HCT116 (cell line): ENCODE measurements at regions not wholly inside any gene's neighbourhood (a gene's known extent, or its start where the extent isn't known, plus 50 kb on each side); places are given as distances from the start of the nearest gene placed in this dataset.

Experiments used
- ATAC-seq: fragments of 200-7000 bp; cut with Tn5 transposase; 2 replicates; pipeline ENCODE4 v1.9.1; 2020; ENCODE audit warnings: mild to moderate bottlenecking, moderate library complexity
- BruUV-seq: library from RNA; stranded (reverse); fragments of 400-500 nt; replicated peaks from 2 replicates; lab custom pipeline; 2021; lab: Mats Ljungman, UMichigan
- CTCF ChIA-PET: fragments of 300-600 bp; sonication (Branson Sonifier 250); formaldehyde crosslinking; loops from one replicate; lab custom pipeline; 2021; ENCODE audit warnings: antibody characterized with exemption; lab: Charles Lee
- POLR2A ChIA-PET: fragments of 300-600, 350-600 bp; sonication (Branson Sonifier 250); formaldehyde crosslinking; loops from one replicate; lab custom pipeline; 2021; ENCODE audit warnings: antibody characterized with exemption; lab: Charles Lee
- RAD21 ChIA-PET, 2 experiments: fragments of 300-600 bp; sonication (Branson Sonifier 250); formaldehyde crosslinking; loops; one replicate each; lab custom pipeline; 2023; ENCODE audit warnings: low total read pairs in 2 of 2; ENCODE audit not compliant: uncharacterized antibody in 2 of 2, unreplicated experiment in 2 of 2, low non-redundant PET in 1 of 2; lab: Charles Lee
- DNase-seq: peaks from one replicate; pipeline ENCODE4 v3.0.0-alpha.2; 2010; ENCODE audit warnings: low read depth, low spot score
- H2AFZ ChIP-seq: fragments of 200-600 bp; shearing (Covaris generic), sonication (generic); 2 replicates; pipeline ENCODE4 v1.6.1; 2017; ENCODE audit warnings: low read depth, mixed run types, mixed read lengths, antibody characterized with exemption, low read length; ENCODE audit not compliant: poor library complexity, severe bottlenecking
- H3K27ac ChIP-seq: 2 replicates; pipeline ENCODE4 v1.5.1; 2012; ENCODE audit warnings: low read depth, low read length
- H3K27me3 ChIP-seq: fragments of 200-600 bp; sonication (generic); 2 replicates; pipeline ENCODE4 v1.6.1; 2016; ENCODE audit warnings: mixed run types, low read length, mixed read lengths; ENCODE audit not compliant: insufficient read depth
- H3K36me3 ChIP-seq, 2 experiments: fragments of 200-500 bp in 1 of 2; fragments of 200-600 bp in 1 of 2; sonication (Bioruptor generic) in 1 of 2; sonication (generic) in 1 of 2; 2 replicates each; pipeline versions ENCODE4 v1.5.1 to v1.6.1; 2014 to 2016; ENCODE audit warnings: low read length in 2 of 2, inconsistent platforms in 1 of 2, mixed read lengths in 1 of 2, mixed run types in 1 of 2; ENCODE audit not compliant: insufficient read depth in 2 of 2, control insufficient read depth in 1 of 2
- H3K4me1 ChIP-seq, 2 experiments: fragments of 200-600 bp in 1 of 2; sonication (generic) in 1 of 2; 2 replicates each; pipeline versions ENCODE4 v1.5.1 to v1.6.1; 2012 to 2017; ENCODE audit warnings: low read length in 2 of 2, inconsistent platforms in 1 of 2, mild to moderate bottlenecking in 1 of 2, mixed read lengths in 1 of 2, mixed run types in 1 of 2, moderate library complexity in 1 of 2; ENCODE audit not compliant: insufficient read depth in 2 of 2, control insufficient read depth in 1 of 2
- H3K4me2 ChIP-seq: fragments of 200-600 bp; sonication (generic); 2 replicates; pipeline ENCODE4 v1.6.1; 2017; ENCODE audit warnings: mixed run types, low read length, mixed read lengths
- H3K4me3 ChIP-seq, 2 experiments: fragments of 200-600 bp in 1 of 2; sonication (generic) in 1 of 2; replicated peaks in 1 of 2; 2 replicates each; pipeline ENCODE4 v1.5.1; 2011 to 2016; ENCODE audit warnings: low read length in 2 of 2, control low read depth in 1 of 2, low read depth in 1 of 2, mild to moderate bottlenecking in 1 of 2, mixed read lengths in 1 of 2, mixed run types in 1 of 2
- H3K79me2 ChIP-seq: fragments of 200-600 bp; sonication (generic); 2 replicates; pipeline ENCODE4 v1.6.1; 2017; ENCODE audit warnings: mild to moderate bottlenecking, mixed run types, low read length, moderate library complexity, mixed read lengths; ENCODE audit not compliant: insufficient read depth
- H3K9ac ChIP-seq: fragments of 200-600 bp; sonication (generic); 2 replicates; pipeline ENCODE4 v1.6.1; 2016; ENCODE audit warnings: low read length, mixed read lengths
- H3K9me2 ChIP-seq: fragments of 200-600 bp; sonication (generic), shearing (Covaris generic); 2 replicates; pipeline ENCODE4 v1.6.1; 2017; ENCODE audit warnings: mixed run types, mild to moderate bottlenecking, moderate library complexity; ENCODE audit not compliant: insufficient read depth
- H3K9me3 ChIP-seq, 2 experiments: fragments of 200-500 bp in 1 of 2; fragments of 200-600 bp in 1 of 2; sonication (Bioruptor generic) in 1 of 2; sonication (generic) in 1 of 2; 2 replicates each; pipeline ENCODE4 v1.6.1; 2014 to 2017; ENCODE audit warnings: low read length in 2 of 2, mixed read lengths in 2 of 2, inconsistent platforms in 1 of 2, low read depth in 1 of 2, mild to moderate bottlenecking in 1 of 2, mixed run types in 1 of 2, moderate library complexity in 1 of 2; ENCODE audit not compliant: control insufficient read depth in 1 of 2, insufficient read depth in 1 of 2
- H4K20me1 ChIP-seq: fragments of 200-600 bp; sonication (generic), shearing (Covaris generic); 2 replicates; pipeline ENCODE4 v1.6.1; 2017; ENCODE audit warnings: mixed run types, mild to moderate bottlenecking, moderate library complexity; ENCODE audit not compliant: insufficient read depth
- CBX3 ChIP-seq: IDR thresholded peaks from 2 replicates; pipeline ENCODE4 v1.6.1; 2012; ENCODE audit warnings: low read depth
- CEBPB ChIP-seq: IDR thresholded peaks from 2 replicates; pipeline ENCODE4 v1.6.1; 2012; ENCODE audit warnings: low read depth
- EGR1 ChIP-seq: IDR thresholded peaks from 2 replicates; pipeline ENCODE4 v1.6.1; 2012; ENCODE audit warnings: low read depth
- ELF1 ChIP-seq: IDR thresholded peaks from 2 replicates; pipeline ENCODE4 v1.6.1; 2012; ENCODE audit warnings: low read depth, borderline replicate concordance
- EZH2phosphoT487 ChIP-seq: fragments of 200-600 bp; IDR thresholded peaks from 2 replicates; pipeline ENCODE4 v1.6.1; 2018; ENCODE audit warnings: antibody characterized with exemption, borderline replicate concordance
- FOSL1 ChIP-seq: IDR thresholded peaks from 2 replicates; pipeline ENCODE4 v1.6.1; 2012; ENCODE audit warnings: low read depth
- JUND ChIP-seq: IDR thresholded peaks from 2 replicates; pipeline ENCODE4 v1.6.1; 2012
- POLR2AphosphoS5 ChIP-seq: IDR thresholded peaks from 2 replicates; pipeline ENCODE4 v1.6.1; 2011; ENCODE audit warnings: mild to moderate bottlenecking, low read depth, low read length, moderate library complexity
- SIN3A ChIP-seq: IDR thresholded peaks from 2 replicates; pipeline ENCODE4 v1.6.1; 2012; ENCODE audit warnings: low read depth
- SP1 ChIP-seq: IDR thresholded peaks from 2 replicates; pipeline ENCODE4 v1.6.1; 2012; ENCODE audit warnings: low read depth
- SRF ChIP-seq: IDR thresholded peaks from 2 replicates; pipeline ENCODE4 v1.6.1; 2012; ENCODE audit warnings: low read depth
- TCF7L2 ChIP-seq: IDR thresholded peaks from 2 replicates; pipeline ENCODE4 v1.7.0; 2011; ENCODE audit warnings: borderline replicate concordance, inconsistent platforms; ENCODE audit not compliant: insufficient read depth, insufficient read length; ENCODE audit errors: extremely low read depth
- ZFX ChIP-seq: fragments of 450-650 bp; IDR thresholded peaks from 2 replicates; pipeline ENCODE4 v1.6.1; 2017
- ZNF274 ChIP-seq: fragments of 200-500 bp; sonication (Bioruptor generic); IDR thresholded peaks from 2 replicates; pipeline ENCODE4 v1.6.1; 2014; ENCODE audit warnings: mild to moderate bottlenecking, low read depth, low read length, inconsistent platforms
- intact Hi-C: fragments of 100-400 bp; cut with micrococcal nuclease; formaldehyde crosslinking; loops from 2 replicates; pipeline ENCODE4 v1.10.0; 2022
- TF ChIP-seq, protein P1 (sequence below): IDR thresholded peaks from 2 replicates; pipeline ENCODE4 v1.6.1; 2012; ENCODE audit warnings: low read depth
- TF ChIP-seq, protein P2 (sequence below): IDR thresholded peaks from 2 replicates; pipeline ENCODE4 v1.6.1; 2012
- TF ChIP-seq, protein P3 (sequence below): IDR thresholded peaks from 2 replicates; pipeline ENCODE4 v1.6.1; 2012
- TF ChIP-seq, protein P4 (sequence below), 3 experiments: fragments of 200-600 bp in 1 of 3; sonication (generic) in 1 of 3; IDR thresholded peaks in 2 of 3; conservative IDR thresholded peaks in 1 of 3; 2 replicates each; pipeline ENCODE4 v1.5.1; 2012 to 2017; ENCODE audit warnings: low read depth in 2 of 3, low read length in 2 of 3, antibody characterized with exemption in 1 of 3, borderline replicate concordance in 1 of 3, control low read depth in 1 of 3, mild to moderate bottlenecking in 1 of 3, mixed read lengths in 1 of 3, mixed run types in 1 of 3, moderate library complexity in 1 of 3; ENCODE audit not compliant: insufficient read depth in 1 of 3

DNA sequence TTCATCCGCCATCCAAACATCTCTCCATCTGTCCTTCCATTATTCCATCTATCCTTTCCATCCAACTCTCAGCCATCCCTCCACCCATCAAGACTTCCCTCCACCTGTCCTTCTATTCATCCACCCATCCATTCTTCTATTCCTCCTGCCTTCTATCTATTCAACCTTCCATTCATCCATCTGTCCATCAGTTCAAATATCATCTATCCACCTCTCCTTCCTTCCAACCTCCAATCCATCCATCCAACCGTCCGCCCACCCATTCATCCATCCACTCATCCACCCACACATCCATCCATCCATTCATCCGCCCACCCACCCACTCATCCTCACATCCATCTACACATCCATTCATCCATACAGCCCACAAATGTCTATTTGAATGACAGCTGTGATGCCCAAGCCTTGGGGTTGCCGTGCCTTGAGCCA lies 132.1 kb downstream of the CEBPB start:
- no peak for ATAC-seq
- Histone ChIP-seq H3K9ac (no peak overlapping the region), H4K20me1 (no peaks in the 10 kb centered on the region), H3K4me2 (no peak overlapping the region), H3K27me3 (no peaks in the 10 kb centered on the region), H2AFZ (no peak overlapping the region), H3K27ac (no peak overlapping the region), H3K4me1 (peaks cover 22 to 29% of the 10 kb centered on the region in 2 experiments), H3K36me3 (no peaks in the 10 kb centered on the region), H3K9me2 (no peaks in the 10 kb centered on the region), H3K79me2 (no peaks in the 10 kb centered on the region), H3K4me3 (no peak overlapping the region), H3K9me3 (no peaks in the 10 kb centered on the region)
- TF ChIP-seq EZH2phosphoT487 (no peak), EGR1 (no peak), SP1 (no peak), CBX3 (no peak), ELF1 (no peak), SRF (no peak), CEBPB (no peak), ZFX (no peak), POLR2AphosphoS5 (no peak), JUND (no peak), SIN3A (no peak), TCF7L2 (no peak), ZNF274 (no peak), FOSL1 (no peak)
- TF ChIP-seq, protein P1, sequence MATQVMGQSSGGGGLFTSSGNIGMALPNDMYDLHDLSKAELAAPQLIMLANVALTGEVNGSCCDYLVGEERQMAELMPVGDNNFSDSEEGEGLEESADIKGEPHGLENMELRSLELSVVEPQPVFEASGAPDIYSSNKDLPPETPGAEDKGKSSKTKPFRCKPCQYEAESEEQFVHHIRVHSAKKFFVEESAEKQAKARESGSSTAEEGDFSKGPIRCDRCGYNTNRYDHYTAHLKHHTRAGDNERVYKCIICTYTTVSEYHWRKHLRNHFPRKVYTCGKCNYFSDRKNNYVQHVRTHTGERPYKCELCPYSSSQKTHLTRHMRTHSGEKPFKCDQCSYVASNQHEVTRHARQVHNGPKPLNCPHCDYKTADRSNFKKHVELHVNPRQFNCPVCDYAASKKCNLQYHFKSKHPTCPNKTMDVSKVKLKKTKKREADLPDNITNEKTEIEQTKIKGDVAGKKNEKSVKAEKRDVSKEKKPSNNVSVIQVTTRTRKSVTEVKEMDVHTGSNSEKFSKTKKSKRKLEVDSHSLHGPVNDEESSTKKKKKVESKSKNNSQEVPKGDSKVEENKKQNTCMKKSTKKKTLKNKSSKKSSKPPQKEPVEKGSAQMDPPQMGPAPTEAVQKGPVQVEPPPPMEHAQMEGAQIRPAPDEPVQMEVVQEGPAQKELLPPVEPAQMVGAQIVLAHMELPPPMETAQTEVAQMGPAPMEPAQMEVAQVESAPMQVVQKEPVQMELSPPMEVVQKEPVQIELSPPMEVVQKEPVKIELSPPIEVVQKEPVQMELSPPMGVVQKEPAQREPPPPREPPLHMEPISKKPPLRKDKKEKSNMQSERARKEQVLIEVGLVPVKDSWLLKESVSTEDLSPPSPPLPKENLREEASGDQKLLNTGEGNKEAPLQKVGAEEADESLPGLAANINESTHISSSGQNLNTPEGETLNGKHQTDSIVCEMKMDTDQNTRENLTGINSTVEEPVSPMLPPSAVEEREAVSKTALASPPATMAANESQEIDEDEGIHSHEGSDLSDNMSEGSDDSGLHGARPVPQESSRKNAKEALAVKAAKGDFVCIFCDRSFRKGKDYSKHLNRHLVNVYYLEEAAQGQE = no peak
- TF ChIP-seq, protein P2, sequence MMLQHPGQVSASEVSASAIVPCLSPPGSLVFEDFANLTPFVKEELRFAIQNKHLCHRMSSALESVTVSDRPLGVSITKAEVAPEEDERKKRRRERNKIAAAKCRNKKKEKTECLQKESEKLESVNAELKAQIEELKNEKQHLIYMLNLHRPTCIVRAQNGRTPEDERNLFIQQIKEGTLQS = no peak
- TF ChIP-seq, protein P3, sequence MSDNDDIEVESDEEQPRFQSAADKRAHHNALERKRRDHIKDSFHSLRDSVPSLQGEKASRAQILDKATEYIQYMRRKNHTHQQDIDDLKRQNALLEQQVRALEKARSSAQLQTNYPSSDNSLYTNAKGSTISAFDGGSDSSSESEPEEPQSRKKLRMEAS = no peak
- TF ChIP-seq, protein P4, sequence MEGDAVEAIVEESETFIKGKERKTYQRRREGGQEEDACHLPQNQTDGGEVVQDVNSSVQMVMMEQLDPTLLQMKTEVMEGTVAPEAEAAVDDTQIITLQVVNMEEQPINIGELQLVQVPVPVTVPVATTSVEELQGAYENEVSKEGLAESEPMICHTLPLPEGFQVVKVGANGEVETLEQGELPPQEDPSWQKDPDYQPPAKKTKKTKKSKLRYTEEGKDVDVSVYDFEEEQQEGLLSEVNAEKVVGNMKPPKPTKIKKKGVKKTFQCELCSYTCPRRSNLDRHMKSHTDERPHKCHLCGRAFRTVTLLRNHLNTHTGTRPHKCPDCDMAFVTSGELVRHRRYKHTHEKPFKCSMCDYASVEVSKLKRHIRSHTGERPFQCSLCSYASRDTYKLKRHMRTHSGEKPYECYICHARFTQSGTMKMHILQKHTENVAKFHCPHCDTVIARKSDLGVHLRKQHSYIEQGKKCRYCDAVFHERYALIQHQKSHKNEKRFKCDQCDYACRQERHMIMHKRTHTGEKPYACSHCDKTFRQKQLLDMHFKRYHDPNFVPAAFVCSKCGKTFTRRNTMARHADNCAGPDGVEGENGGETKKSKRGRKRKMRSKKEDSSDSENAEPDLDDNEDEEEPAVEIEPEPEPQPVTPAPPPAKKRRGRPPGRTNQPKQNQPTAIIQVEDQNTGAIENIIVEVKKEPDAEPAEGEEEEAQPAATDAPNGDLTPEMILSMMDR (IDR thresholded peaks at IDR 0.05 in 2 of 3, conservative IDR thresholded peaks at IDR 0.05 in 1 of 3; ENCODE audit: borderline replicate concordance in 1 of 3, insufficient read depth in 1 of 3, low read depth in 2 of 3, low read length in 2 of 3) = no peak
- ChIA-PET CTCF (no interaction called here), POLR2A (no interaction called here), RAD21 (no interaction called here)
- no TSS peak for BruUV-seq
- DNase-seq = no peak
- intact Hi-C loops = no loop called here
